Activated CD4-positive, alpha-beta T cell treated with anti-CD3 and anti-CD28 coated beads for 24 hours (primary cell): ENCODE measurements at regions not wholly inside any gene's neighbourhood (a gene's known extent, or its start where the extent isn't known, plus 50 kb on each side); places are given as distances from the start of the nearest gene placed in this dataset.
"Not testable (repeated sequence)": the region's sequence is repeated elsewhere in the genome, so short reads cannot be mapped to it uniquely, and the experiment has no call there.

ENCODE experiments used
- DNase-seq, 2 donors: peaks; one replicate each; pipeline ENCODE4 v3.0.0-alpha.2; 2020; ENCODE audit warnings: low read depth in 2 of 2

GRCh38 chr5:174433098-174433497 lies 291.3 kb upstream of the MSX2 start:
- no peak for DNase-seq

DNA sequence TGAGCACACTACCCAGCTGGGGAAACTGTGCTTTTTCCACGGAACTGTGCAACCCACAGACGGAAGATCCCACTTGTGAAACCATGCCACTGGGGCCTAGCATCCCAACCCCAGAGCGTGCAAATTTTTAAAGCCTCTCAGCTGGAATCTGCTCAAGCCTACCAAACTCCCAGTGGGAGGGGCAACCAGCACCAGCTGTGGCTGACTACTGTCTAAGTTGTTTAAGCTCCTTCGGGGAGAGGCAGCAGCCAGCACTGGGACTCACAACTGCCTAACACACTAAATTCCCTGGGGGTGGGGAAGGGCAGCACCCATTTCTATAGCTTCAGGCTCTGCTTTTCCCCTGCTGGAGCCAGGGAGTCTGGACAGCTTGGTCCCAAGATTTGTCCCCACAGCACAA lies 287.6 kb upstream of the MSX2 start:
- DNase-seq: no peak

GRCh38 chr5:174444479-174445188 lies 279.7 kb upstream of the MSX2 start:
- DNase-seq: no peak

GRCh38 chr5:174446446-174446845 lies 277.9 kb upstream of the MSX2 start:
- DNase-seq: no peak

DNA sequence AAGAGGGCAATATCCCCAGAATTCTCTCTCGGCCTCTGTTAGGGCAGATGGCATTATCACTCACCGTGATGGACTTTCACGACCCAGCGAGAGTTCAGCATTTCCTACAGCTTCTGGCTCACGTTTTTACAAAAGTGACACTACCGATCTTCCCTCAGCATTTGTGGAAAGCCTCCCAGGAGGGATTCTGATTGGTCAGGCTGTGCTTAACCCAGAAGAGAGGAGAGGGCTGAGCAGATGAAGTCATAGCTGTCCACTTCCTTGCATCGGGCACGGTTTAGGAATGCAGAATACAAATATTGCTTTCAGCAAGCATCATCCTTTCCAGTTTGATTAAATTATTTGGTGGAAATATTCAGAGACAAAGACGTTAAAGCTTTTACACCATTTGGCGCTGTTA lies 277.4 kb upstream of the MSX2 start:
- no peak for DNase-seq

DNA sequence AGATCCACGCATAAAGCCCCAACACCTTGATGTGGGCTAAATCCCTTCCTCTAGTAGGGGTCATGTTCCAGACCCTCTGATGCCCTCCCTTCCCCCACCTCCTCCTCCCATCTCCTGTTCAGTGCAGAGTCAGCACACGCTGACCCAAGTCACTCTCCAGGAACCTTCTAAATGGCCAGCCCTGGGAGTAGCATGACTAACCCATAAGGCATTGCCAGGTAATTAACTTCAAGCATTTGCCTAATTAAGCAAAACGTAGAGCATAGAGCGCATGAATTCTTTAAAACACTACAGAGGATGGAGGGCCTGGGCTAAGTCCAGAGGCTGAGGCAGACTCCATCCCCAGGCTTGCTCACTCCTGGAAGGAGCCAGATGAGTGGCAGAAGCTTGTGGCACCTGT lies 276.3 kb upstream of the MSX2 start:
- no peak for DNase-seq

GRCh38 chr5:174448662-174449061 lies 275.7 kb upstream of the MSX2 start:
- DNase-seq: no peak

DNA sequence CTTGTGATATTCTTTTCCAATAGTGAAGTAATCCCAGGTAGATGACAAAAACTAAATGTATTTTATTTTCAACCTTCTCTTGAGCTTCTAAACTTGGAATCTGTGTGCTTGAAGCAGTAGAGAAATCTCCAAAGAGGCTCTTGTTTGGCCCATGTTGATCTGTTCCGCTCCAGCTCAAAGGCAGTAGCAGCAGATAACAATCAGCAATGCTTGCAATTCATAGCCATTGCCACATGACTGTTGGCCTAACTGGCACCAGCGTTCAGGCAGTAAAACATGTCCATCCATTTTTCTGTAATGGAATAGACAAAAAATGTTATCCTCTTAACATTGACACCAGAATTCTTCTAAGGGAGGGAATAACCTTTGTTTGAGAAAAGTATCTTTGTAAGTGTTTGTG lies 270.7 kb upstream of the MSX2 start:
- no peak for DNase-seq

- no peak for DNase-seq
Observed at GRCh38 chr5:174454464-174454863, 269.9 kb upstream of the MSX2 start.

- DNase-seq: no peak
Observed at GRCh38 chr5:174454890-174455289, 269.5 kb upstream of the MSX2 start.

DNA sequence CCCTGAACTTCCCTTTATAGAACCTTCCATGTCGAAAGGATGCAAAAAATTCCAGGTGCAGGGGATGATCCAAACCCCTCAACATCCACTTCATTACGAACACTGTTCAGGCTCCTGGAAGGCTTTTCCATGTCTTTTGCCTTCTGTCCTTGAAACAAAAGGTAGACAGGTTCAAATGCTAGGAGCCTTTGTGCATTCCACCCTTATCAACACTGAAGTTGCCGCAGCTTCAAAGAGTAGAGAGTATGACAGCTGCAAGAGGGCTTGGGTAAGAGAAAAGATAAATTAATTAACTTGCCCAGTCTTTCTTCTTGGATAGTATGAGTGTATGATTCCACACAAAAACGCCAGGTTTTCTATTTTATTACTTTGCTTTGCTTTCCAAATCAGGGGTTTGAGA lies 269.1 kb upstream of the MSX2 start:
- no peak for DNase-seq

DNA sequence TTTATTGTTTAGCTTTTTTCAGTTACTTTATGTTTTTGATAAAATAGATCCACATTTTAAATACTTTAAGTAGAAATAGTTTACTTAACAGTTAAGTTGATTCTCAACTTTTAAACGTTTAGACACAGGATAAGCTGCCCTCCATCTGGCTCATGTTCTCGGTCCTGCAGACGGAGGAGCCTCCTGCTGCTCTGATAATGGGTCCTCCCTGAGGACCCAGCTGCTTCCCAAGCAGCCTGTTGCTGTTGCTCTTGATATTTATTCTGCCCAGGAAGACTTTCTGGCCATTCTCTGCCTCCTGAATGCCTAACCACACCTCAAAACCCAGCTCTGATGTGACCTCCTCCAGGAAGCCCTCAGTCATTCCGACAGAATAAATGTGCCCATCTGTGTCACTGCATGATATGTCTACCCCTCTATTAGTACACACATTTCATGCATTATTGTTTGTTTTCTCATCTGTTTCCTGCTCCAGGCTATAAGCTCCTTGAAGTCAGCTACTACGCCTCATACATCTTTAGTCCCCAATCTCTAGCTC lies 267.2 kb upstream of the MSX2 start:
- no peak for DNase-seq

- DNase-seq: no peak
Observed at GRCh38 chr5:174459071-174459702, 265.2 kb upstream of the MSX2 start.

GRCh38 chr5:174459832-174460448 lies 264.4 kb upstream of the MSX2 start:
- no peak for DNase-seq

DNA sequence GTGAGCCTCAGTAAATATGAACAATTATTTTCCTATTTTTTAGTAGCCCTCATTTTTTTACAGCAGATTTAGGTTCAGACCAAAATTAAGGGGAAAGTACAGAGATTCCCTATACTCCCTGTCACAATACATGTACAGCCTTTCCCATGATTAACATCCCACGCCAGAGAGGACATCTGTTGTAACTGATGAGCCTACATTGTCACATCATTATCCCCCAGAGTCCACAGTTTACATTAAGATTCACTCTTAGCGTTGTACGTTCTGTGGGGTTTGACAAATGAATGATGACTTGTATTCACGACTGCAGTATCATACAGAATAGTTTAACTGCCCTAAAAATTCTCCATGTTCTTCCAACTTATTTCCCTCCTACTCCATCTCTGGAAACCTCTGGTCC lies 262.3 kb upstream of the MSX2 start:
- DNase-seq: no peak

GRCh38 chr5:174464504-174465165 lies 259.7 kb upstream of the MSX2 start:
- no peak for DNase-seq

GRCh38 chr5:174471528-174471927 lies 252.9 kb upstream of the MSX2 start:
- not testable (repeated sequence) for DNase-seq

GRCh38 chr5:174472956-174473355 lies 251.4 kb upstream of the MSX2 start:
- DNase-seq: no peak

- DNase-seq: not testable (repeated sequence)
Observed at GRCh38 chr5:174476001-174476400, 248.4 kb upstream of the MSX2 start.

- no peak for DNase-seq
Observed at GRCh38 chr5:174479325-174479724, 245.1 kb upstream of the MSX2 start.

- no peak for DNase-seq
Observed at GRCh38 chr5:174481737-174482136, 242.6 kb upstream of the MSX2 start.

- DNase-seq: no peak
Observed at GRCh38 chr5:174482607-174483024, 241.8 kb upstream of the MSX2 start.
